ENCODE measurements at regions not wholly inside any gene's neighbourhood (a gene's known extent, or its start where the extent isn't known, plus 50 kb on each side); places are given as distances from the start of the nearest gene placed in this dataset.

DNA sequence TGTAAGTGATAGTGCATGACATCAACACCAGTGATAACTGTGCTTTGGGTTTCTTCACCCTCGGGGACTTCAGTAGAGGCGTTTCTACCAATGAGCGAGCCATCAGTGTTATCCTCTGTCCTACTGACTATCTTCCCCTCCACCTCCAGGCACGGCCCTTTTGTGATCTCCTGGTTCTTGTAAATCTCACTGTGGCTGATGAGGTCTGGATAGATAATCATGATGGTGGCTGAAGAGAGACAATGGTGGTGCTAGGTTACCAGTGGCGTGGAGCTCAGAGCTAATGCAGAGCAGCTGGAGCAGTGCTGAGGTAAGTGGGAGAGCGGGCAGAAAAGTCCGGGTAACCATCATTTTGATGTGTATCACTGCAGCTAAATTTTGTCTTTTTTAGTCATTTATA lies 816.6 kb downstream of the GLUD2 start (continued):
- TF ChIP-seq, protein P1, sequence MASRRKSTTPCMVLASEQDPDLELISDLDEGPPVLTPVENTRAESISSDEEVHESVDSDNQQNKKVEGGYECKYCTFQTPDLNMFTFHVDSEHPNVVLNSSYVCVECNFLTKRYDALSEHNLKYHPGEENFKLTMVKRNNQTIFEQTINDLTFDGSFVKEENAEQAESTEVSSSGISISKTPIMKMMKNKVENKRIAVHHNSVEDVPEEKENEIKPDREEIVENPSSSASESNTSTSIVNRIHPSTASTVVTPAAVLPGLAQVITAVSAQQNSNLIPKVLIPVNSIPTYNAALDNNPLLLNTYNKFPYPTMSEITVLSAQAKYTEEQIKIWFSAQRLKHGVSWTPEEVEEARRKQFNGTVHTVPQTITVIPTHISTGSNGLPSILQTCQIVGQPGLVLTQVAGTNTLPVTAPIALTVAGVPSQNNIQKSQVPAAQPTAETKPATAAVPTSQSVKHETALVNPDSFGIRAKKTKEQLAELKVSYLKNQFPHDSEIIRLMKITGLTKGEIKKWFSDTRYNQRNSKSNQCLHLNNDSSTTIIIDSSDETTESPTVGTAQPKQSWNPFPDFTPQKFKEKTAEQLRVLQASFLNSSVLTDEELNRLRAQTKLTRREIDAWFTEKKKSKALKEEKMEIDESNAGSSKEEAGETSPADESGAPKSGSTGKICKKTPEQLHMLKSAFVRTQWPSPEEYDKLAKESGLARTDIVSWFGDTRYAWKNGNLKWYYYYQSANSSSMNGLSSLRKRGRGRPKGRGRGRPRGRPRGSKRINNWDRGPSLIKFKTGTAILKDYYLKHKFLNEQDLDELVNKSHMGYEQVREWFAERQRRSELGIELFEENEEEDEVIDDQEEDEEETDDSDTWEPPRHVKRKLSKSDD (conservative IDR thresholded peaks at IDR 0.05; ENCODE audit: low read length), result no peak

DNA sequence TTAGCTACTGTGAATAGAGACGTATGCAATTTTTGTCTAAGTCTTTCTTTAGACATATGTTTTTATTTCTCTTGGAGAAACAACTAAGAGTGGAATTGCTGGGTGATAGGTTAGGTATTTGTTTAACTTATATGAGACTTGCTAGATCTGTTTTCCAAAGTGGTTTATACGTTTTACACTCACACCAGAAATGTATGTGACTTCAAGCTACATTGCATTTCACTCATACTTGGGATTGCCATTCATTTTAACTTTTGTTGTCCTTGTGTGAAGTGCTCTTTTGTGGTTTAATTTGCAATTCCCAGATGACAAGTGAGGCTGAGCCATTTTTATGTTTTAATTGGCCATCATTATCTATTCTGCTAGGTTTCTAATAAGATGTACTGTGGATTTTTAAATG lies 817.2 kb downstream of the GLUD2 start:
- Histone ChIP-seq H3K79me2 (ENCODE audit: control insufficient read depth, insufficient read depth, low read length) (no peaks in the 10 kb centered on the region), H4K20me1 (replicated peaks; ENCODE audit: control insufficient read depth, insufficient read depth, low read length) (no peaks in the 10 kb centered on the region), H3K9me1 (ENCODE audit: control insufficient read depth, insufficient read depth, low read length) (no peaks in the 10 kb centered on the region), H3K27me3 (ENCODE audit: control insufficient read depth in 2 of 2, insufficient read depth in 2 of 2, low read length in 2 of 2) (no peaks in the 10 kb centered on the region), H3K27ac (ENCODE audit: extremely low read depth, low read depth, low read length) (no peak overlapping the region), H3K9ac (ENCODE audit: insufficient read depth in 1 of 2, low read depth in 2 of 2, low read length in 2 of 2) (no peak overlapping the region), H2AFZ (ENCODE audit: low read depth, low read length) (no peak overlapping the region), H3K9me3 (replicated peaks; ENCODE audit: control insufficient read depth, insufficient read depth, low read depth, low read length) (no peaks in the 10 kb centered on the region), H3K36me3 (ENCODE audit: control insufficient read depth, insufficient read depth, low read length) (no peaks in the 10 kb centered on the region), H3K4me1 (replicated peaks in 1 of 2; ENCODE audit: control insufficient read depth in 2 of 2, insufficient read depth in 2 of 2, low read length in 2 of 2) (no peaks in the 10 kb centered on the region), H3K4me2 (ENCODE audit: insufficient read depth, low read length) (no peak overlapping the region), H3K4me3 (no peak overlapping the region)
- intact Hi-C loops (cut with micrococcal nuclease), result no loop called here
- ChIA-PET POLR2A (no interaction called here), CTCF (ENCODE audit: low intra/inter-chr PET ratio) (no interaction called here)
- DNase-seq (ENCODE audit: extremely low read depth in 1 of 4, low spot score in 3 of 4), result no peak
- BruUV-seq (replicated peaks), result no TSS peak
- TF ChIP-seq CBFB (CRISPR knock-in tag; IDR thresholded peaks at IDR 0.05), result no peak
- TF ChIP-seq ZNF561 (CRISPR knock-in tag; conservative IDR thresholded peaks at IDR 0.05), result no peak
- TF ChIP-seq ETV6 (IDR thresholded peaks at IDR 0.05; ENCODE audit: borderline replicate concordance in 1 of 2, low read depth in 2 of 2, low read length in 1 of 2), result no peak
- no peak for TF ChIP-seq ETV6 (CRISPR knock-in tag; IDR thresholded peaks at IDR 0.05; ENCODE audit: borderline replicate concordance)
- no peak for TF ChIP-seq SP1 (CRISPR knock-in tag; IDR thresholded peaks at IDR 0.05)
- TF ChIP-seq NFXL1 (CRISPR knock-in tag; IDR thresholded peaks at IDR 0.05), result no peak
- TF ChIP-seq RAD51 (IDR thresholded peaks at IDR 0.05; ENCODE audit: borderline replicate concordance, low read depth), result no peak
- no peak for TF ChIP-seq MTA2 (IDR thresholded peaks at IDR 0.05; ENCODE audit: low read depth)
- no peak for TF ChIP-seq NELFE (IDR thresholded peaks at IDR 0.05; ENCODE audit: insufficient read depth, insufficient read length)
- TF ChIP-seq, protein P2, sequence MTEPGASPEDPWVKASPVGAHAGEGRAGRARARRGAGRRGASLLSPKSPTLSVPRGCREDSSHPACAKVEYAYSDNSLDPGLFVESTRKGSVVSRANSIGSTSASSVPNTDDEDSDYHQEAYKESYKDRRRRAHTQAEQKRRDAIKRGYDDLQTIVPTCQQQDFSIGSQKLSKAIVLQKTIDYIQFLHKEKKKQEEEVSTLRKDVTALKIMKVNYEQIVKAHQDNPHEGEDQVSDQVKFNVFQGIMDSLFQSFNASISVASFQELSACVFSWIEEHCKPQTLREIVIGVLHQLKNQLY (CRISPR knock-in tag; conservative IDR thresholded peaks at IDR 0.05), result no peak
- ATAC-seq, result no peak
- WGBS (ENCODE audit: insufficient coverage, low coverage, missing lambda C conversion rate), result 10% methylated on average over 2 of the region's 2 CpGs
- in situ Hi-C loops (cut with MboI), result no loop called here
- no peak for FAIRE-seq

Measured in K562 (cell line).